Mesenchymal stem cell (in vitro differentiated cells and primary cell): ENCODE measurements at regions not wholly inside any gene's neighbourhood (a gene's known extent, or its start where the extent isn't known, plus 50 kb on each side); places are given as distances from the start of the nearest gene placed in this dataset.

ENCODE experiments used
- DNase-seq: peaks from one replicate; pipeline ENCODE4 v3.0.0-alpha.2; 2013
- H2AFZ ChIP-seq: one replicate; pipeline ENCODE4 v1.6.1; 2013; ENCODE audit warnings: low read depth, mild to moderate bottlenecking, control low read depth, inconsistent platforms, low read length, moderate library complexity
- H2AK5ac ChIP-seq: 2 replicates; pipeline ENCODE4 v1.6.1; 2013; ENCODE audit warnings: low read length, moderate library complexity, mild to moderate bottlenecking, inconsistent platforms; ENCODE audit not compliant: severe bottlenecking
- H2BK120ac ChIP-seq: one replicate; pipeline ENCODE4 v1.6.1; 2013; ENCODE audit warnings: low read depth, mild to moderate bottlenecking, inconsistent platforms, low read length, moderate library complexity
- H2BK12ac ChIP-seq, 2 experiments: one replicate each; pipeline ENCODE4 v1.6.1; 2013; ENCODE audit warnings: inconsistent platforms in 2 of 2, low read length in 2 of 2, mild to moderate bottlenecking in 2 of 2, moderate library complexity in 2 of 2, control low read depth in 1 of 2
- H2BK15ac ChIP-seq: one replicate; pipeline ENCODE4 v1.6.1; 2013; ENCODE audit warnings: mild to moderate bottlenecking, low read depth, inconsistent platforms; ENCODE audit not compliant: poor library complexity, severe bottlenecking
- H2BK5ac ChIP-seq: 2 replicates; pipeline ENCODE4 v1.6.1; 2013; ENCODE audit warnings: low read depth, mild to moderate bottlenecking, low read length, control low read depth, inconsistent platforms; ENCODE audit not compliant: poor library complexity, severe bottlenecking
- H3K14ac ChIP-seq, 2 experiments: one replicate each; pipeline ENCODE4 v1.6.1; 2013; ENCODE audit warnings: inconsistent platforms in 2 of 2, low read length in 2 of 2, control low read depth in 1 of 2, mild to moderate bottlenecking in 1 of 2, moderate library complexity in 1 of 2
- H3K18ac ChIP-seq, 2 experiments: one replicate each; pipeline ENCODE4 v1.6.1; 2013; ENCODE audit warnings: inconsistent platforms in 2 of 2, low read length in 2 of 2, control low read depth in 1 of 2, low read depth in 1 of 2, mild to moderate bottlenecking in 1 of 2
- H3K23ac ChIP-seq, 2 experiments: one replicate each; pipeline ENCODE4 v1.6.1; 2013; ENCODE audit warnings: inconsistent platforms in 2 of 2, low read length in 2 of 2, mild to moderate bottlenecking in 2 of 2, moderate library complexity in 2 of 2, control low read depth in 1 of 2
- H3K27ac ChIP-seq: 2 replicates; pipeline ENCODE4 v1.5.1; 2013; ENCODE audit warnings: mild to moderate bottlenecking, moderate library complexity, low read length, control low read depth, inconsistent platforms; ENCODE audit not compliant: poor library complexity, severe bottlenecking
- H3K27me3 ChIP-seq, 2 experiments: 2 replicates each; pipeline versions ENCODE4 v1.6.1 to v1.7.0; 2013; ENCODE audit warnings: low read length in 2 of 2, mild to moderate bottlenecking in 2 of 2, moderate library complexity in 2 of 2, control low read depth in 1 of 2, inconsistent platforms in 1 of 2; ENCODE audit not compliant: control insufficient read depth in 1 of 2, insufficient read depth in 1 of 2
- H3K36me3 ChIP-seq, 2 experiments: 2 replicates each; pipeline versions ENCODE4 v1.6.1 to v1.7.0; 2013; ENCODE audit warnings: low read length in 2 of 2, control low read depth in 1 of 2, inconsistent platforms in 1 of 2, low read depth in 1 of 2, mild to moderate bottlenecking in 1 of 2; ENCODE audit not compliant: insufficient read depth in 2 of 2, control insufficient read depth in 1 of 2
- H3K4ac ChIP-seq, 2 experiments: one replicate each; pipeline ENCODE4 v1.6.1; 2013; ENCODE audit warnings: inconsistent platforms in 2 of 2, low read length in 2 of 2, mild to moderate bottlenecking in 2 of 2, moderate library complexity in 2 of 2, control low read depth in 1 of 2, low read depth in 1 of 2
- H3K4me1 ChIP-seq: 2 replicates; pipeline ENCODE4 v1.6.1; 2013; ENCODE audit warnings: low read depth, low read length, control low read depth; ENCODE audit not compliant: control insufficient read depth, insufficient read depth
- H3K4me2 ChIP-seq: 2 replicates; pipeline ENCODE4 v1.6.1; 2013; ENCODE audit warnings: low read length, mild to moderate bottlenecking, inconsistent platforms; ENCODE audit not compliant: poor library complexity, severe bottlenecking
- H3K4me3 ChIP-seq, 2 experiments: 2 replicates each; pipeline versions ENCODE4 v1.5.1 to v1.7.0; 2013; ENCODE audit warnings: low read length in 2 of 2, mild to moderate bottlenecking in 2 of 2, control low read depth in 1 of 2, low read depth in 1 of 2; ENCODE audit not compliant: insufficient read depth in 1 of 2
- H3K79me1 ChIP-seq: replicated peaks from 2 replicates; pipeline ENCODE4 v1.6.1; 2013; ENCODE audit warnings: mild to moderate bottlenecking, control low read depth, low read length, inconsistent platforms; ENCODE audit not compliant: poor library complexity, severe bottlenecking
- H3K9ac ChIP-seq: 2 replicates; pipeline ENCODE4 v1.7.0; 2013; ENCODE audit warnings: mild to moderate bottlenecking, low read length, moderate library complexity
- H3K9me3 ChIP-seq: 2 replicates; pipeline ENCODE4 v1.7.0; 2013; ENCODE audit warnings: mild to moderate bottlenecking, low read length; ENCODE audit not compliant: control insufficient read depth
- H4K8ac ChIP-seq: one replicate; pipeline ENCODE4 v1.6.1; 2013; ENCODE audit warnings: inconsistent platforms, mild to moderate bottlenecking, low read length, moderate library complexity
- H4K91ac ChIP-seq: one replicate; pipeline ENCODE4 v1.6.1; 2013; ENCODE audit warnings: mild to moderate bottlenecking, low read length, inconsistent platforms
- WGBS: methylation state at CpG from one replicate; pipeline ENCODE4 v1.1.7; 2013; ENCODE audit warnings: mixed read lengths; 5-methylcytosine and 5-hydroxymethylcytosine counted together

DNA sequence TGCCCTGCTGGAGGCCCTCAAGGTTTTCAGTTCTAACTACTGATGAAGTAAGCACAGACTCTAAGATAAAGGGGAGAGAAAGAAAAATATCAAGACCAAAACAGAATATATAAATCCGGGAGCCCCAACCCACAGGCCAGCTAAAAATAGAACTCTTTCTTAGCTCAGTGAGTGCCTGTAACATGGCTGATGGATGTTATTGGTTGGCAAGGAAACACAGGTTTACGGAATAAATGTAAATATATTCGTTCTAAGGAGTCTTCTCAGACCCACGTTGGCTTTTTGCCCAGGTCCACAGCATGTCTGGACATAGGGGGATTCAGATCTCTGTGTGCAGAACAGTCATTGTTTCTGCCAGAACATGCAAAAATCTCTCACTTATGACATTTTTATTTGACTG is 139.0 kb upstream of the SERPINE2 start:
- Histone ChIP-seq H2BK15ac (no peak overlapping the region), H3K4ac (no peak overlapping the region), H2AFZ (no peak overlapping the region), H2BK5ac (no peak overlapping the region), H3K36me3 (no peaks in the 10 kb centered on the region), H4K8ac (no peak overlapping the region), H3K9ac (no peak overlapping the region), H3K23ac (no peak overlapping the region), H3K14ac (no peak overlapping the region), H4K91ac (no peak overlapping the region), H3K9me3 (no peaks in the 10 kb centered on the region), H2BK12ac (no peak overlapping the region), H3K4me2 (no peak overlapping the region), H3K4me1 (no peaks in the 10 kb centered on the region), H3K27me3 (no peaks in the 10 kb centered on the region), H2AK5ac (no peak overlapping the region), H3K79me1 (no peaks in the 10 kb centered on the region), H3K27ac (no peak overlapping the region), H3K4me3 (no peak overlapping the region), H3K18ac (no peak overlapping the region), H2BK120ac (no peak overlapping the region)
- DNase-seq, result peak; percentile 82
- 63% methylated on average over 3 of the region's 4 CpGs for WGBS

DNA sequence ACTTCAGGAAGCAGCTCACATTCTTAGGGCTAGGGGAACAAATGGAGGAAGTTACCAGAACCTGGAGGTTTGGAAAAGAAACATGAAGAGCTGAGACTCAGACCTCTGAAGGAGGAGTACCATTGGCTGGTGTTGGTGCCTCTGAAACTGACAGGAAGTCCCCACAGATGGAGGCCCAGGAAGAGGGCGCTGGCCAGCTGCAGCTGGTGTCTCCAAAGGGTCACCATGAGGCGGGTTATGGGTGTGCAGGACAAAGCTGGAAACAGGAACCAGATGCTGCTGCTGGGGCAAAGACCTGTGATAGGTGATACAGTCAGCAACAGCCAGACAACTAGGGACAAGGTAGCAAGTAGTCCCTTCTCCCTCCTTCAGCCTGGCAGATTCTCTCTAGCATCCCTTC is 136.5 kb upstream of the SERPINE2 start:
- H3K27ac ChIP-seq, result no peak overlapping the region
- H3K18ac ChIP-seq, result no peak overlapping the region
- H4K91ac ChIP-seq, result no peak overlapping the region
- DNase-seq, result no peak
- H3K23ac ChIP-seq, result no peak overlapping the region
- H3K36me3 ChIP-seq, result no peaks in the 10 kb centered on the region
- no peak overlapping the region for H2AFZ ChIP-seq
- no peak overlapping the region for H4K8ac ChIP-seq
- no peak overlapping the region for H2BK120ac ChIP-seq
- H2BK5ac ChIP-seq, result no peak overlapping the region
- H3K4me2 ChIP-seq, result no peak overlapping the region
- no peaks in the 10 kb centered on the region for H3K79me1 ChIP-seq
- no peak overlapping the region for H2BK15ac ChIP-seq
- H2AK5ac ChIP-seq, result no peak overlapping the region
- no peaks in the 10 kb centered on the region for H3K9me3 ChIP-seq
- H3K9ac ChIP-seq, result no peak overlapping the region
- 90% methylated on average over 2 of the region's 2 CpGs for WGBS
- H3K4ac ChIP-seq, result no peak overlapping the region
- no peak overlapping the region for H3K14ac ChIP-seq
- H3K4me1 ChIP-seq, result peaks cover 2% of the 10 kb centered on the region
- no peak overlapping the region for H3K4me3 ChIP-seq
- no peak overlapping the region for H2BK12ac ChIP-seq
- no peaks in the 10 kb centered on the region for H3K27me3 ChIP-seq

- Histone ChIP-seq H3K9me3 (no peaks in the 10 kb centered on the region), H4K8ac (no peak overlapping the region), H3K4me1 (peaks cover 2% of the 10 kb centered on the region), H3K4me3 (no peak overlapping the region), H4K91ac (no peak overlapping the region), H2AFZ (no peak overlapping the region), H3K4ac (no peak overlapping the region), H3K79me1 (no peaks in the 10 kb centered on the region), H3K18ac (no peak overlapping the region), H2BK12ac (no peak overlapping the region), H3K27me3 (no peaks in the 10 kb centered on the region), H3K9ac (no peak overlapping the region), H3K23ac (no peak overlapping the region), H3K4me2 (no peak overlapping the region), H3K14ac (no peak overlapping the region), H2BK5ac (no peak overlapping the region), H3K27ac (no peak overlapping the region), H3K36me3 (no peaks in the 10 kb centered on the region), H2BK15ac (no peak overlapping the region), H2BK120ac (no peak overlapping the region), H2AK5ac (no peak overlapping the region)
- no peak for DNase-seq
- WGBS, result 99% methylated on average over 5 of the region's 5 CpGs
Observed at GRCh38 chr2:224174990-224175389, 135.9 kb upstream of the SERPINE2 start.

DNA sequence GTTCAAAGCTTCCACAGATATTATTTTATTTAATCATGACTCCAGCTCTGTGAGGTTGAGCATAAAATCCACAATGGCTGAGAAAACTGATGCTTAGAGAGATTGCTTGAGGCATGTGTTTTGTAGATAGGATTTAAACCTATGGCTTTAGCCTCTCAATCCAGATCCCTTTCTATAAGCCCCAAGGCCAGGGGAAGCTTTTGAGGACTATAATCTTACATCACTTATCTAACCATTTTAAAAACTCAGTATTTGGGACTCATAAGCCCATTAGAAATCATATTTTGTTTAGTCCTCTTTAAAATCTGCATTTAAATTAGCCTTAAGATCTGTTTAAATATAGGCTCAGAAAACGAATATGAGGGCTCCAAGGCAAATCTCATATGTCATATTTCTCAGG is 135.4 kb upstream of the SERPINE2 start:
- Histone ChIP-seq H3K18ac (no peak overlapping the region), H2BK120ac (no peak overlapping the region), H3K23ac (no peak overlapping the region), H3K27ac (no peak overlapping the region), H2BK15ac (no peak overlapping the region), H4K8ac (no peak overlapping the region), H3K27me3 (no peaks in the 10 kb centered on the region), H3K36me3 (no peaks in the 10 kb centered on the region), H3K79me1 (no peaks in the 10 kb centered on the region), H2BK5ac (no peak overlapping the region), H3K4me2 (no peak overlapping the region), H2BK12ac (no peak overlapping the region), H3K9ac (no peak overlapping the region), H3K9me3 (no peaks in the 10 kb centered on the region), H2AK5ac (no peak overlapping the region), H3K4me3 (no peak overlapping the region), H3K14ac (no peak overlapping the region), H3K4me1 (peaks cover 2% of the 10 kb centered on the region), H3K4ac (no peak overlapping the region), H2AFZ (no peak overlapping the region), H4K91ac (no peak overlapping the region)
- 100% methylated on average over 1 of the region's 1 CpG for WGBS
- no peak for DNase-seq
